ENCODE measurements at regions not wholly inside any gene's neighbourhood (a gene's known extent, or its start where the extent isn't known, plus 50 kb on each side); places are given as distances from the start of the nearest gene placed in this dataset.
A peak's percentile ranks its signal among the peaks of the same experiment; 100 is the strongest.

GRCh38 chr10:81093056-81093455, 555.4 kb downstream of the SH2D4B start:
- no peak for DNase-seq (ENCODE audit: low read depth in 4 of 4, low spot score in 3 of 4)

GRCh38 chr10:81095238-81095637, 557.5 kb downstream of the SH2D4B start:
- DNase-seq (ENCODE audit: low read depth in 4 of 4, low spot score in 3 of 4), result no peak

- no peak for DNase-seq (ENCODE audit: low read depth in 4 of 4, low spot score in 3 of 4)
Measured at GRCh38 chr10:81096558-81096957, 558.9 kb downstream of the SH2D4B start.

GRCh38 chr10:81101062-81101461, 563.4 kb downstream of the SH2D4B start:
- DNase-seq (ENCODE audit: low read depth in 4 of 4, low spot score in 3 of 4), result no peak

- DNase-seq (ENCODE audit: low read depth in 4 of 4, low spot score in 3 of 4), result no peak
Measured at GRCh38 chr10:81104494-81104893, 566.8 kb downstream of the SH2D4B start.

GRCh38 chr10:81108516-81109199, 571.0 kb downstream of the SH2D4B start:
- no peak for DNase-seq (ENCODE audit: low read depth in 4 of 4, low spot score in 3 of 4)

GRCh38 chr10:81109200-81109752, 571.6 kb downstream of the SH2D4B start:
- DNase-seq (ENCODE audit: low read depth in 4 of 4, low spot score in 3 of 4), result no peak

GRCh38 chr10:81116201-81116600, 578.5 kb downstream of the SH2D4B start:
- no peak for DNase-seq (ENCODE audit: low read depth in 4 of 4, low spot score in 3 of 4)

GRCh38 chr10:81116990-81117389, 579.3 kb downstream of the SH2D4B start:
- no peak for DNase-seq (ENCODE audit: low read depth in 4 of 4, low spot score in 3 of 4)

- no peak for DNase-seq (ENCODE audit: low read depth in 4 of 4, low spot score in 3 of 4)
Measured at GRCh38 chr10:81127931-81128330, 590.2 kb downstream of the SH2D4B start.

GRCh38 chr10:81130014-81130413, 592.3 kb downstream of the SH2D4B start:
- no peak for DNase-seq (ENCODE audit: low read depth in 4 of 4, low spot score in 3 of 4)

GRCh38 chr10:81135851-81136250, 598.1 kb downstream of the SH2D4B start:
- no peak for DNase-seq (ENCODE audit: low read depth in 4 of 4, low spot score in 3 of 4)

- DNase-seq (ENCODE audit: low read depth in 4 of 4, low spot score in 3 of 4), result no peak
Measured at GRCh38 chr10:81136261-81136660, 598.6 kb downstream of the SH2D4B start.

- DNase-seq (ENCODE audit: low read depth in 4 of 4, low spot score in 3 of 4), result no peak
Measured at GRCh38 chr10:81145975-81146374, 608.3 kb downstream of the SH2D4B start.

- DNase-seq (ENCODE audit: low read depth in 4 of 4, low spot score in 3 of 4), result no peak
Measured at GRCh38 chr10:81146436-81146835, 608.7 kb downstream of the SH2D4B start.

- DNase-seq (ENCODE audit: low read depth in 4 of 4, low spot score in 3 of 4), result no peak
Measured at GRCh38 chr10:81152656-81153055, 615.0 kb downstream of the SH2D4B start.

GRCh38 chr10:81157681-81158080, 620.0 kb downstream of the SH2D4B start:
- DNase-seq (ENCODE audit: low read depth in 4 of 4, low spot score in 3 of 4), result no peak

- DNase-seq (ENCODE audit: low read depth in 4 of 4, low spot score in 3 of 4), result no peak
Measured at GRCh38 chr10:81177651-81178244, 640.0 kb downstream of the SH2D4B start.

GRCh38 chr10:81179324-81179723, 641.6 kb downstream of the SH2D4B start:
- DNase-seq (ENCODE audit: low read depth in 4 of 4, low spot score in 3 of 4), result no peak

GRCh38 chr10:81179805-81180452, 642.2 kb downstream of the SH2D4B start:
- peak in 1 of 4 donors; percentile 5 for DNase-seq (ENCODE audit: low read depth in 4 of 4, low spot score in 3 of 4)

GRCh38 chr10:81182296-81182695, 644.6 kb downstream of the SH2D4B start:
- DNase-seq (ENCODE audit: low read depth in 4 of 4, low spot score in 3 of 4), result no peak
